Hepatocyte (in vitro differentiated cells): ENCODE measurements at regions not wholly inside any gene's neighbourhood (a gene's known extent, or its start where the extent isn't known, plus 50 kb on each side); places are given as distances from the start of the nearest gene placed in this dataset.
"Not testable (repeated sequence)": the region's sequence is repeated elsewhere in the genome, so short reads cannot be mapped to it uniquely, and the experiment has no call there.

Experiments
- CTCF ChIP-seq: fragments of 200-600 bp; sonication (generic); IDR thresholded peaks from 2 replicates; pipeline ENCODE4 v1.5.1; 2016; ENCODE audit warnings: antibody characterized with exemption, mild to moderate bottlenecking; ENCODE audit not compliant: poor library complexity
- EZH2 ChIP-seq: fragments of 200-600 bp; sonication (generic); IDR thresholded peaks from 2 replicates; pipeline ENCODE4 v1.6.1; 2016; ENCODE audit warnings: antibody characterized with exemption, mild to moderate bottlenecking, borderline replicate concordance
- EZH2phosphoT487 ChIP-seq: fragments of 200-600 bp; sonication (generic); IDR thresholded peaks from one replicate; pipeline ENCODE4 v1.6.1; 2018; ENCODE audit warnings: antibody characterized with exemption, mild to moderate bottlenecking, low read depth, moderate library complexity; ENCODE audit not compliant: unreplicated experiment, severe bottlenecking

- TF ChIP-seq CTCF, EZH2phosphoT487, EZH2: not testable (repeated sequence)
Observed at GRCh38 chr17:30639391-30639790, 162.2 kb downstream of the GOSR1 start.
